NCI-H2196 treated with DMSO at 0.1 percent for 48 hours (cell line): ENCODE measurements at regions not wholly inside any gene's neighbourhood (a gene's known extent, or its start where the extent isn't known, plus 50 kb on each side); places are given as distances from the start of the nearest gene placed in this dataset.

Experiments used
- DNase-seq: peaks from one replicate; lab custom pipeline; 2025; ENCODE audit not compliant: unreplicated experiment; lab: John Stamatoyannopoulos, UW

DNA sequence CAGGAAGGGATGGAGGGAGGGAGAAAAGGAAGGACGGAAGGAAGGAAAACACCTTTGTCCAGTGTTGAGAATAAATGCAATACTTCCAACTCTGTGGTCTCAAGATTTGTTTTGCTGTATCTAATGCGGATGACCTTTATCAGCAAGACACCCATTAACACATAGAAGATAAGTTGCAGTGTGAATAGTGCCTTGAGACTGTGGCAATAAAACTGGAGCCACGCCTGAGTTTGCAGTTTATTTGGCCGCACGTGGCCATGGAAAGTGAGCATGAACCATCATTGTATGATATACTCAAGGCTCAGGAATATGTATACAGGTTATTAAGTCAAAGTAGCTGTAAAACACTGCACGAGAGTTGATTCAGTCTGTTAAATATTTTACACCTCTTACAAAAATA, 113.6 kb upstream of the EEA1 start:
- no peak for DNase-seq

GRCh38 chr12:93043192-93043876, 114.2 kb upstream of the EEA1 start:
- no peak for DNase-seq

- no peak for DNase-seq
Measured at GRCh38 chr12:93043877-93044209, 114.7 kb upstream of the EEA1 start.

DNA sequence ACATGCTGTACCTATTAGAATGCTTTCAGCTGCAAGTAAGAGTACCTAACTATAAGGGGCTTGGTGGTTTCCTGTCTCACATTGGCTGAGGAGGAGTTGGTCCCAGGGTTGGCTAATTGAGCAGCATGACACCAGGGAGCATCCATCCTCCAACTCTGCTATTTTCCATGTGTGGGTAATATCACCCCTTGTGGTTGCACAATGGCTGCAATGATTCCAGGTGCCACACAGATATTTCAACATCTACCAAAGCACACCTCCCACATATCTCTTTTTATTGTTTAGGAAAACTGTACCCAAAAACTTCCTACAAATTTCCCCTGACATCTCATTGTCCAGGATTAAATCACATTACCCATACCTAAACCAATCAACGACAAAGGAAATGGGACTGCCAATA, 118.0 kb upstream of the EEA1 start:
- DNase-seq: no peak

DNA sequence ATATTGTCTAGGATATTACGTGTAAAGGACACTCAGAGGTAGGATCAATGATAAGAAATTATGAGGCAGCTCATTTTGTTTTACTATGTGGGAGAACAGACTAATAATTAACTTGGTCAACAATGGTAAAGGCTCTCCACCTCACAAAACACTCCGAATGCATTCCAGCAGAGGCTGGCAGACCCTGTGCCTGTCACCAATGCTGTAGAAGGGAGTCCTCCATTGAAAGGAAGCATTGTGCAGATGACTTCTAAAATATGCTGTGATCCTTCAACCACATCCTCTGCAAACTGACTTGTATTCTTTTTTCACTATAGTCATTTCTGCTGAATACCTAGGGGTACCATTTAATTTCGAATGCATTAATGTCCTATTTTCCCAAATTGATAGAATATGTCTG, 119.6 kb upstream of the EEA1 start:
- no peak for DNase-seq

GRCh38 chr12:93050026-93050747, 121.1 kb upstream of the EEA1 start:
- DNase-seq: no peak

DNA sequence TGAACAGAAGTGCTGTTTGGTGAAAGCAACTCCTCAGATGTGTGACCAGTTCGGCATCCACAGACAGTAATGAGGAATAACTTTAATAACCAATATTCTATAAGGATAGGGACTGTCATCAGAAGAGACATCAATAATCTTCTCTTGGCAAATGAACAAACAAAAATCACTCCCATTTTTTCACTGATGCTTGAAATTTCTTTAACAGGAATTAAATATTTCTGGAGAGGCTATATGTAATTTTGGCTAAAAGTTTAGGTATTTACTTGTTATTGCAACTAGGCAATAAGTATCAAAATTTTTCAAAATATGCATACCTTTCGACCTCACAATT, 121.6 kb upstream of the EEA1 start:
- DNase-seq: no peak

DNA sequence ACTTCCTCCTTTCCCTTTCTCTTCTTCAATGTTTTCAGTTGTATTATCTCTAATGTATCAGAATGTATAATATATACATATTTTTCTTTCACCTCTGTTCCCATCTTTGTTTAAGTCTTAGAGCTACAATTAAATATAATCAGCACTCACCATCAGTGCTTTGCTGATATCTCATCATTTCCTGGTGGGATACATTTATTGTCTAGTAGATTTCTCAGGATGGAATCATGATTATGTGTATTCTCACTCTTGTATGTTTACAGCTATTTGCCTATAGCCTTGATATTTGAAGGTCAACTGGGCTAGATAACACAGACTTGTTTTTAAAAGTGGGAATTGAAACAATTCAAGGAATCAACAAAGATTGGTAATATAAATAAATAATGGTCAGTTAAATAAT, 124.9 kb upstream of the EEA1 start:
- DNase-seq: no peak

DNA sequence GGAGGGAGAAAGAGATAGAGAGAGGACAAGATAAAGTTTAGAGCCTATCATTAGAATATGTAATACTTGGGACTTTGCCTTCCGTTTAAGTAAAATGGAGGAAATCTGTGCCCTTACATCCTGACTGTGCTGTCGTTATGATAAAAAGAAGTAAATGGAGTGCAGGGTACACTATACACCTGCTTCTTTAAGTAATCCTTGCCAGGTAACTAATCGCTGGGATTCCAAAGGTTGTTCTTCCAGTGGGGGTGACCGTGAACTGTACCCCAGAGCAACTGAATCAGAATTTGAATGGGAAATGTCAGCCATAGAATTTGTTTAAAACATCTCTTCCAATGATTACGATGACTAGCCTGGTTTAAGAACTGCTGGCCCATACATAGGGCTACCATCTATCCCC, 126.1 kb upstream of the EEA1 start:
- DNase-seq: no peak

GRCh38 chr12:93056971-93057535, 128.0 kb upstream of the EEA1 start:
- DNase-seq: no peak

DNA sequence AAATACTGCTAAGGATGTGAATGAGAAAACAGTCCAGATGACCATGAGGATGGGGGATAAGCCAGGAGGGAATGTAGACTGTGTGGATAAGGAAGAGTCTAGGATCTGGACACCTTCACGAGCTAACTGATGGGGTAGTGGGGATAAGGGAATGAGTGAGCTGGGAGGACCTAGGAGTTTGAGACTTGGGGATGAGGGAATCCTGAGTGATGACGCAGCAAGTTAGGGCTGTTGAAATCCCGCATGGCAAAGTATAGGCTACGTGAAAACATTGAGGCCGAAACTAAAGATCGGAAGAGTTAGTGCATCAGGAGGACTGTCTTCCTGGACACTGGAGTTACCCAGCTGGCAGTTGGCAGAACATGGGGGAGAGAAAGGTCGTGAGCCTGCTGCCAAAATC, 129.2 kb upstream of the EEA1 start:
- no peak for DNase-seq

GRCh38 chr12:93059288-93059687, 130.2 kb upstream of the EEA1 start:
- no peak for DNase-seq

- no peak for DNase-seq
Measured at GRCh38 chr12:93059925-93060665, 131.0 kb upstream of the EEA1 start.

- peak; percentile 7 for DNase-seq
Measured at GRCh38 chr12:93060666-93061472, 131.8 kb upstream of the EEA1 start.

DNA sequence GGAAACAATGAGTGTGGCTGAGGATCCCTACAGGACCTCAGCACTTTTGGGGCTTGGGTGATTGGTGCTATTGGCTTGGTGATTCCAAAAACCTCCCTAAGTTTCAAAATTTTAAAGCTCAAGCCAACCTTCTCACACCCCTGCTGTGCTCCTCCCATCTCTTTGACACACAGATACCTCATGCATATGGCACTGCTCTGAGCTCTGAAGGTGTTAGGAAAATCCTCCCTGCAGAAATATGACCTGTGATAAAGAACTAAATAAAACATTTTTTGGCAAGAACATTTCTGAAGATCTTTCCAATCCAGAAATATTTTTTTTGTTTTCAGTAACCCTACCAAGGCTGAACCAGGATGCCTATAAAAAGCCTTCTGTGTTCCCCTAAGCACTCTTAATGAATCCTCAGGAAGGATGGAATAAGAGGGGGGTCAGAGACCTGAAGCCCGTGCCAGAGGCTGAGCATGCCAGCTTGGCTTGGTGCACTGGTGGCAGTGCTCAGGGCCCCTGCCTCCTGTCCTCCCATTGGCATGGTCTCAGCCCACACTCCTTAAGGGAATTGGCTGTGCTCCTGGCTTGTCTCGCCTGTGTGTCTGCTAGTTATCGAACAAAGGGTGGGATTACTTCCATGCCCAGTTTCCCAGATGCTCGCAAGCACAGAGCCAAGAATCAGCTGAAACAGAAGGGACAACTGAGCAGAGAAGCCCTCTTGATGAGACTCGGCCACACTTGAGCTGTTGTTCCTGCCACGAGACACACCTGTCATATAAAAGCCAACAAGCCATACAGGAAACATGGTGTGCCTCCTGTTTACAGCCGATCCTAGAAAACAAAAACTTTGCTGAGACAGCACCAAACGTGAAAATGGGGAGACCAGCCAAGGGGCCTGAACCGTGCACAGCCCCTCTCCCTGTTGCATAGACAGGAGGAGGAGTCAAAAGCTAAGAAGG, 132.7 kb upstream of the EEA1 start:
- DNase-seq: peak; percentile 55

GRCh38 chr12:93065896-93066295, 136.8 kb upstream of the EEA1 start:
- no peak for DNase-seq

DNA sequence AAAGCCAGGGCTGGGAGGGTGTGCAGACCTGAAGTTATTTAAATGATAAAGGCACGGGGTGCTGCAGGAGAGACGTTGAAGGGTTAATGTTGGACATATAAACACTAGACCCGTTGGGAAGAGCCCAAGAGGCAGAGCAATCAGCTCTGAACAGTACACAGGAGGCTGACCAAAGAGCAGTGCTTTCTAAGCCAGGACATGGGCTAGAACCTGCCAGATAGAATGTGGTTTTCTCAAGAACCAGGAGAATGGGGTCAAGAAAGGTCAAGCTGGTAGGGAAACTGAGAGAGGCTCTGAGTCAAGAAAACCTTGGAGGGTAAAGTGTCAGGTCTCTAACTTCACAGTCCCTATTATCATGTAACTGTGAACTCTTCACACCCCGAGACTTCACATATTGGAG, 143.2 kb upstream of the EEA1 start:
- no peak for DNase-seq

DNA sequence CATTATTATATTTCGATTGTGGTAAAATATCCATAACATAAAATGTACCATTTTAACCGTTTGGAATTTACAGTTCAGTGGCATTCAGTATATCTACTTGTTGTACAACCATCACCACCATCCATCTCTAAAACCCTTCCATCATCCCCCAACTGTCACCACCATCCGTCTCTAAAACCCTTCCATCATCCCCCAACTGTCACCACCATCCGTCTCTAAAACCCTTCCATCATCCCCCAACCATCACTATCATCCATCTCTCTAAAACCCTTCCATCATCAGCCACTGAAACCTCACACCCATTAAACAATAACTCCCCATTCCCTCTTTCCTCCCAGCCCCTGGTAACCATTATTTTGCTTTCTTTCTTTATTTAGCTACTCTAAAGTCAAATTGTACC, 144.2 kb upstream of the EEA1 start:
- DNase-seq: no peak

DNA sequence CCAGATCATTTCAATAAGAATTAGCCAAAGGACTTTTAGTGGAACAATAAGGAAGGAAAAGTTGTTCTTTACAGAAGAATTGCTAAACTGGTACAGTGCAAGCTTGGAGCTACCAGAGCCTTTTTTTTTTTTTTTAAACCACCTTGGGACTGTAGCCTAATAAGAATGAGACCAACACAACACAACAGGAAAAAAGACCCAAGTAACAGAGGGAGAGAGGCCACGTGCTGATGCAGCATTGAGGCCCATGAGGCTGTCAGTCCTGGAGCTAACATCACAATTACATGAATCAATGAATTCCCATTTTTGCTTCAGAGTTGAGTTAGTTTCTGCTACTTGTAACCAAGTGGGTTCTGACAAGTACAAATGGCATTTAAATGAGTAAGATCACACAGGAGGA, 149.0 kb upstream of the EEA1 start:
- no peak for DNase-seq

GRCh38 chr12:93078577-93078976, 149.5 kb upstream of the EEA1 start:
- DNase-seq: no peak
